MM.1S (cell line): ENCODE measurements at regions not wholly inside any gene's neighbourhood (a gene's known extent, or its start where the extent isn't known, plus 50 kb on each side); places are given as distances from the start of the nearest gene placed in this dataset.

ENCODE experiments used
- DNase-seq: peaks from one replicate; pipeline ENCODE4 v3.0.0-alpha.2; 2015
- H2AFZ ChIP-seq: fragments of 300-600 bp; sonication (generic); 2 replicates; pipeline ENCODE4 v1.6.0; 2016; ENCODE audit warnings: antibody characterized with exemption, low read length
- H3F3A ChIP-seq: fragments of 300-600 bp; sonication (generic); 2 replicates; pipeline ENCODE4 v1.6.1; 2016; ENCODE audit warnings: mild to moderate bottlenecking, antibody characterized with exemption, low read length, moderate library complexity, mixed read lengths; ENCODE audit not compliant: insufficient read depth
- H3K27ac ChIP-seq: fragments of 300-600 bp; sonication (generic); 2 replicates; pipeline ENCODE4 v1.5.1; 2016; ENCODE audit warnings: mild to moderate bottlenecking, low read length
- H3K27me3 ChIP-seq: fragments of 300-600 bp; sonication (generic); replicated peaks from 2 replicates; pipeline ENCODE4 v1.6.0; 2016; ENCODE audit warnings: low read length; ENCODE audit not compliant: insufficient read depth
- H3K36me3 ChIP-seq: fragments of 300-600 bp; sonication (generic); replicated peaks from 2 replicates; pipeline ENCODE4 v1.6.1; 2016; ENCODE audit warnings: mild to moderate bottlenecking, low read length, mixed read lengths; ENCODE audit not compliant: insufficient read depth
- H3K4me1 ChIP-seq: fragments of 300-600 bp; sonication (generic); 2 replicates; pipeline ENCODE4 v1.6.1; 2016; ENCODE audit warnings: low read length, mixed read lengths
- H3K4me2 ChIP-seq: fragments of 300-600 bp; sonication (generic); 2 replicates; pipeline ENCODE4 v1.6.0; 2016; ENCODE audit warnings: low read depth, low read length
- H3K4me3 ChIP-seq: fragments of 300-600 bp; sonication (generic); 2 replicates; pipeline ENCODE4 v1.5.1; 2016; ENCODE audit warnings: low read length, mixed read lengths
- H3K79me2 ChIP-seq: fragments of 300-600 bp; sonication (generic); 2 replicates; pipeline ENCODE4 v1.6.1; 2016; ENCODE audit warnings: mixed run types, low read length, mixed read lengths
- H3K9ac ChIP-seq: fragments of 300-600 bp; sonication (generic); 2 replicates; pipeline ENCODE4 v1.6.1; 2016; ENCODE audit warnings: low read length, mixed read lengths
- H3K9me2 ChIP-seq: fragments of 300-600 bp; sonication (generic); replicated peaks from 2 replicates; pipeline ENCODE4 v1.6.1; 2016; ENCODE audit warnings: mild to moderate bottlenecking, low read length, mixed read lengths; ENCODE audit not compliant: insufficient read depth
- H3K9me3 ChIP-seq: fragments of 300-600 bp; sonication (generic); replicated peaks from 2 replicates; pipeline ENCODE4 v1.6.1; 2016; ENCODE audit warnings: mild to moderate bottlenecking, low read length, mixed read lengths; ENCODE audit not compliant: insufficient read depth
- H4K20me1 ChIP-seq: fragments of 300-600 bp; sonication (generic); 2 replicates; pipeline ENCODE4 v1.6.1; 2016; ENCODE audit warnings: mild to moderate bottlenecking, low read length, moderate library complexity, mixed read lengths; ENCODE audit not compliant: insufficient read depth
- CTCF ChIP-seq: fragments of 300-600 bp; sonication (generic); IDR thresholded peaks from 2 replicates; pipeline ENCODE4 v1.5.1; 2016; ENCODE audit warnings: antibody characterized with exemption, low read length, mixed read lengths
- EZH2 ChIP-seq: fragments of 300-600 bp; sonication (generic); optimal IDR thresholded peaks from 2 replicates; pipeline ENCODE3; 2017; ENCODE audit warnings: low read depth, mild to moderate bottlenecking, antibody characterized with exemption, low read length, mixed read lengths
- EZH2phosphoT487 ChIP-seq: fragments of 300-600 bp; sonication (generic); IDR thresholded peaks from 2 replicates; pipeline ENCODE4 v1.6.1; 2018; ENCODE audit warnings: antibody characterized with exemption, low read length

DNA sequence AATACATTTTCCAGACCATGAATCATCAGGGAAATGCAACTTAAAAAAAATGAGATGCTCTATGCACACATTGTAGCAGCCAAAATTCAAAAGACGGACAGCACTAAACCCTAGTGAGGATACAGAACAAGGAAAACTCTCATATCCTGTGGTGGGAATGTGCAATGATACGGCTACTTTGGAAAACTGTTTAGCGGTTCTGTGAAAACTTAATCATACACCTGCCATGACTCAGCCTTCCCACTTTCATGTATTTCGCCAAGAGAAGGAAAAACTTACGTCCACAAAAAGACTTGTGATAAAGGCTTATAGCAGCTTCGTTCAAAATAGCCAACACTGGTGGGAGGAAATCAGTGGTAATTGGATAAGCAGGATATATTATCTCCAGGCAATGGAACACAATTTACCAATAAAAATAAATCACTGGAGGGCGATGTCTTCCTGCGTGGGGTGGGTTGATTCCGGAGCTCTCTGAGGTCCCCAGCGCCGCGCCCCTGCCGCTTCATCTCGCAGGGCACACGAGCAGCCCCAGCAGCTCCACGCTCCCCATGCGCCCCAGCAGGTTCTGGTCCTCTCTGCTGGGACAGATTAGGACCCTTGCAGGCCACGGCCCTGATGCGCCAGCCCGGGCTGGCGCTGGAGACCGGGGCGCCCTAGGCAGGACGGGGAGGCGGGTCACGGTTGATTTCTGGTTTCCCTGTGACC, 97.2 kb upstream of the ARHGEF7 start:
- Histone ChIP-seq H3K36me3 (no peaks in the 10 kb centered on the region), H3K27me3 (no peaks in the 10 kb centered on the region), H3K79me2 (no peaks in the 10 kb centered on the region), H2AFZ (no peak overlapping the region), H3K27ac (no peak overlapping the region), H4K20me1 (no peaks in the 10 kb centered on the region), H3K4me1 (no peaks in the 10 kb centered on the region), H3K9me2 (no peaks in the 10 kb centered on the region), H3K4me3 (no peak overlapping the region), H3K4me2 (no peak overlapping the region), H3K9me3 (no peaks in the 10 kb centered on the region), H3F3A (no peaks in the 10 kb centered on the region), H3K9ac (no peak overlapping the region)
- TF ChIP-seq CTCF: no peak
- no peak for TF ChIP-seq EZH2
- no peak for TF ChIP-seq EZH2phosphoT487
- no peak for DNase-seq

DNA sequence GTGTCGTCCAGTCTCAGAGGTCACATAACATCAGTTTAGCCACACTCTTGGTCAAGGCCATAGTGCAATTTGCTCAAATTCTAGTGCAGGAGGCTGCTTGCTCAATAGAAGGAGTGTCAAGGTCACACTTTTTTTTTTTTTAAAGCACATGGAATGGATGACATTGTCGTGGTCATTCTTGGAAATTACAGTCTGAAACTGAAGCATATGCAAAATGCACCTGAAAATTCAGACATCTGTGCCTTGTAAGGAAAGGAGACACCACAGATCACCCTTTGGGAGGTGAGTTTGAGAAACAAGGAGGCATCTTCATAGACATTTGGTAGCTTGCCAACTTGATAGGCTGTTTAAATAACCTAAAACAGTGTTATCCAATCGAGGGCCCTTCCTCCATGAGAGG, 98.3 kb upstream of the ANKRD10 start:
- TF ChIP-seq CTCF (no peak), EZH2 (no peak), EZH2phosphoT487 (no peak)
- Histone ChIP-seq H3K27ac (no peak overlapping the region), H3F3A (no peaks in the 10 kb centered on the region)

GRCh38 chr13:111011899-111012298, 97.0 kb upstream of the ANKRD10 start:
- no peaks in the 10 kb centered on the region for H3K36me3 ChIP-seq
- H3K4me1 ChIP-seq: no peaks in the 10 kb centered on the region
- H3K4me2 ChIP-seq: no peak overlapping the region
- H3K27ac ChIP-seq: no peak overlapping the region
- no peak overlapping the region for H3K9ac ChIP-seq
- H3K27me3 ChIP-seq: no peaks in the 10 kb centered on the region
- no peak for DNase-seq
- no peaks in the 10 kb centered on the region for H3K79me2 ChIP-seq
- no peaks in the 10 kb centered on the region for H3F3A ChIP-seq
- no peak overlapping the region for H3K4me3 ChIP-seq
- no peaks in the 10 kb centered on the region for H4K20me1 ChIP-seq
- TF ChIP-seq EZH2: no peak
- no peak for TF ChIP-seq EZH2phosphoT487
- H2AFZ ChIP-seq: no peak overlapping the region
- no peaks in the 10 kb centered on the region for H3K9me3 ChIP-seq
- H3K9me2 ChIP-seq: no peaks in the 10 kb centered on the region; the same call in 1 of the 2 replicates

More for the DNA sequence above, 98.3 kb upstream of the ANKRD10 start:
- Histone ChIP-seq H3K79me2 (no peaks in the 10 kb centered on the region), H3K9ac (no peak overlapping the region), H3K4me3 (no peak overlapping the region), H3K27me3 (no peaks in the 10 kb centered on the region), H2AFZ (no peak overlapping the region), H3K9me2 (no peaks in the 10 kb centered on the region), H4K20me1 (no peaks in the 10 kb centered on the region), H3K4me1 (no peaks in the 10 kb centered on the region), H3K36me3 (no peaks in the 10 kb centered on the region), H3K4me2 (no peak overlapping the region), H3K9me3 (no peaks in the 10 kb centered on the region)
- no peak for DNase-seq

GRCh38 chr13:111008351-111008750, 93.5 kb upstream of the ANKRD10 start:
- no peaks in the 10 kb centered on the region for H3K36me3 ChIP-seq
- H3K9me2 ChIP-seq: no peaks in the 10 kb centered on the region; the same call in 1 of the 2 replicates
- no peak for TF ChIP-seq EZH2phosphoT487
- TF ChIP-seq EZH2: no peak
- no peak for TF ChIP-seq CTCF
- H3K27me3 ChIP-seq: no peaks in the 10 kb centered on the region
- no peaks in the 10 kb centered on the region for H3K9me3 ChIP-seq
- DNase-seq: no peak
- no peaks in the 10 kb centered on the region for H3K4me1 ChIP-seq
- H2AFZ ChIP-seq: no peak overlapping the region
- no peaks in the 10 kb centered on the region for H4K20me1 ChIP-seq
- H3K27ac ChIP-seq: no peak overlapping the region
- no peak overlapping the region for H3K4me3 ChIP-seq
- H3F3A ChIP-seq: no peaks in the 10 kb centered on the region
- H3K4me2 ChIP-seq: no peak overlapping the region
- H3K79me2 ChIP-seq: no peaks in the 10 kb centered on the region
- H3K9ac ChIP-seq: no peak overlapping the region
